Body of pancreas (tissue), 4 donors: ENCODE measurements at regions not wholly inside any gene's neighbourhood (a gene's known extent, or its start where the extent isn't known, plus 50 kb on each side); places are given as distances from the start of the nearest gene placed in this dataset.

ENCODE experiments used
- CTCF ChIP-seq, 7 experiments: fragments of 450-650 bp in 4 of 7; fragments of 200-600 bp in 3 of 7; sonication (generic) in 3 of 7; IDR thresholded peaks; one replicate each; pipeline ENCODE4 v1.5.1; 2016 to 2019; ENCODE audit warnings: antibody characterized with exemption in 7 of 7
- POLR2A ChIP-seq, 3 donors: fragments of 450-650 bp; IDR thresholded peaks; one replicate each; pipeline ENCODE4 v1.6.1; 2016; ENCODE audit warnings: antibody characterized with exemption in 3 of 3, mild to moderate bottlenecking in 2 of 3

GRCh38 chr3:159453036-159453435, 535.6 kb upstream of the IL12A start:
- TF ChIP-seq CTCF (IDR thresholded peaks at IDR 0.05) (no peak), POLR2A (IDR thresholded peaks at IDR 0.05) (no peak)
